Spleen (tissue), 11 donors: ENCODE measurements at regions not wholly inside any gene's neighbourhood (a gene's known extent, or its start where the extent isn't known, plus 50 kb on each side); places are given as distances from the start of the nearest gene placed in this dataset.

ENCODE experiments used
- DNase-seq: peaks from one replicate; pipeline ENCODE4 v3.0.0-alpha.2; 2020
- H3K27ac ChIP-seq, 8 donors: fragments of 200-600 bp; sonication (generic) in 7 of 8; 1 replicate in 4 of 8; 2 replicates in 4 of 8; pipeline versions ENCODE4 v1.5.0 to v1.8.0; 2016 to 2021; ENCODE audit warnings: inconsistent platforms in 4 of 8, mild to moderate bottlenecking in 4 of 8, moderate library complexity in 1 of 8
- H3K27me3 ChIP-seq, 7 donors: fragments of 200-600 bp; sonication (generic) in 6 of 7; replicated peaks in 1 of 7; 1 replicate in 4 of 7; 2 replicates in 3 of 7; pipeline versions ENCODE4 v1.5.0 to v1.8.0; 2016 to 2021; ENCODE audit warnings: inconsistent platforms in 3 of 7, mild to moderate bottlenecking in 1 of 7
- H3K36me3 ChIP-seq, 6 donors: fragments of 200-600 bp; sonication (generic) in 5 of 6; 1 replicate in 4 of 6; 2 replicates in 2 of 6; pipeline versions ENCODE4 v1.5.0 to v1.8.0; 2016 to 2021; ENCODE audit warnings: inconsistent platforms in 2 of 6
- H3K4me1 ChIP-seq, 6 donors: fragments of 200-600 bp; sonication (generic) in 5 of 6; 1 replicate in 3 of 6; 2 replicates in 3 of 6; pipeline versions ENCODE4 v1.5.0 to v1.8.0; 2016 to 2021; ENCODE audit warnings: inconsistent platforms in 3 of 6
- H3K4me3 ChIP-seq, 8 donors: fragments of 200-600 bp; sonication (generic) in 7 of 8; 1 replicate in 4 of 8; 2 replicates in 4 of 8; pipeline versions ENCODE4 v1.5.0 to v1.8.0; 2016 to 2021; ENCODE audit warnings: inconsistent platforms in 4 of 8, mild to moderate bottlenecking in 4 of 8, moderate library complexity in 2 of 8
- H3K9me3 ChIP-seq, 8 donors: fragments of 200-600 bp; sonication (generic) in 7 of 8; 1 replicate in 4 of 8; 2 replicates in 4 of 8; pipeline versions ENCODE4 v1.5.0 to v1.8.0; 2016 to 2021; ENCODE audit warnings: inconsistent platforms in 4 of 8
- POLR2A ChIP-seq, 3 donors: fragments of 450-650 bp; IDR thresholded peaks; one replicate each; pipeline ENCODE4 v1.5.1; 2017; ENCODE audit warnings: antibody characterized with exemption in 3 of 3, mild to moderate bottlenecking in 1 of 3
- POLR2AphosphoS5 ChIP-seq, 3 donors: sonication (generic); formaldehyde crosslinking; IDR thresholded peaks; one replicate each; pipeline ENCODE4 v1.5.1; 2017; ENCODE audit warnings: antibody characterized with exemption in 3 of 3
- WGBS, 5 donors: extraction: QIAGEN DNeasy Blood & Tissue Kit in 3 of 5; methylation state at CpG; one replicate each; pipeline versions ENCODE4 v1.1.5 to v1.1.7; 2013 to 2018; 5-methylcytosine and 5-hydroxymethylcytosine counted together
- intact Hi-C: fragments of 100-400 bp; cut with DNase I; formaldehyde crosslinking; loops from one replicate; pipeline ENCODE4 v1.15.0; 2023; ENCODE audit warnings: low total_unique reads
- TF ChIP-seq, protein P1 (sequence below), 11 experiments: fragments of 200-600 bp in 7 of 11; fragments of 450-650 bp in 4 of 11; sonication (generic) in 4 of 11; IDR thresholded peaks in 8 of 11; conservative IDR thresholded peaks in 3 of 11; 1 replicate in 7 of 11; 2 replicates in 4 of 11; pipeline versions ENCODE4 v1.4.0 to v1.8.0; 2016 to 2021; ENCODE audit warnings: antibody characterized with exemption in 11 of 11, inconsistent platforms in 4 of 11, mild to moderate bottlenecking in 1 of 11
- donor health status: healthy with polysubstance abuse.
- donor health status: DM: no; HTN: no; CAD: no; lungs with moderate emphysema.
- donor health status: DM: no; HTN: no; CAD: no.
- donor health status: Bipolar disorder and iron deficiency.
- donor health status: healthy.
- donor health status: DM: no; HTN: no; CAD: no.
- donor health status: DM: yes; HTN: yes; CAD: no.

DNA sequence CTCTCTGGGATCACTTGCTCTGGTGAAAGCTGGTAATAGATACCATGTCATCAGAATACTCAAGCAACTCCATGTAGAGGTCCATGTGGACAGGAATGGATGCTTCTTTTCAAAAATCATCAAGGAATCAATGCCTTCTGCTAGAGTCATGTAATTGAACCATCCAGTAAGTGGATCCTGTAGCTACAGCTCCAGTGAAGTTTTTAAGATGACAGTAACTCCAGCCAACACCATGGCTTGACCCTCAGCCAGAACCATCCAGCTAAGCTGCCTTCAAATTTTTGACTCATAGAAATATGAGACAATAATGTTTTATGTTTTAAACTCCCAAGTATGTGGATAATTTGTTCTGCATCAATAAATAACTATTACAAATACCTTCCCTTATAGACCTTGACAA, 923.7 kb downstream of the EPHA3 start:
- Histone ChIP-seq H3K4me1 (no peaks in the 10 kb centered on the region), H3K27ac (no peak overlapping the region), H3K4me3 (no peak overlapping the region), H3K9me3 (peaks cover 0 to 4% (median 0%) of the 10 kb centered on the region in 8 donors), H3K27me3 (no peaks in the 10 kb centered on the region), H3K36me3 (no peaks in the 10 kb centered on the region)
- TF ChIP-seq POLR2AphosphoS5 (IDR thresholded peaks at IDR 0.05) = no peak
- no peak for TF ChIP-seq POLR2A (IDR thresholded peaks at IDR 0.05)
- TF ChIP-seq, protein P1, sequence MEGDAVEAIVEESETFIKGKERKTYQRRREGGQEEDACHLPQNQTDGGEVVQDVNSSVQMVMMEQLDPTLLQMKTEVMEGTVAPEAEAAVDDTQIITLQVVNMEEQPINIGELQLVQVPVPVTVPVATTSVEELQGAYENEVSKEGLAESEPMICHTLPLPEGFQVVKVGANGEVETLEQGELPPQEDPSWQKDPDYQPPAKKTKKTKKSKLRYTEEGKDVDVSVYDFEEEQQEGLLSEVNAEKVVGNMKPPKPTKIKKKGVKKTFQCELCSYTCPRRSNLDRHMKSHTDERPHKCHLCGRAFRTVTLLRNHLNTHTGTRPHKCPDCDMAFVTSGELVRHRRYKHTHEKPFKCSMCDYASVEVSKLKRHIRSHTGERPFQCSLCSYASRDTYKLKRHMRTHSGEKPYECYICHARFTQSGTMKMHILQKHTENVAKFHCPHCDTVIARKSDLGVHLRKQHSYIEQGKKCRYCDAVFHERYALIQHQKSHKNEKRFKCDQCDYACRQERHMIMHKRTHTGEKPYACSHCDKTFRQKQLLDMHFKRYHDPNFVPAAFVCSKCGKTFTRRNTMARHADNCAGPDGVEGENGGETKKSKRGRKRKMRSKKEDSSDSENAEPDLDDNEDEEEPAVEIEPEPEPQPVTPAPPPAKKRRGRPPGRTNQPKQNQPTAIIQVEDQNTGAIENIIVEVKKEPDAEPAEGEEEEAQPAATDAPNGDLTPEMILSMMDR (IDR thresholded peaks at IDR 0.05 in 8 of 11, conservative IDR thresholded peaks at IDR 0.05 in 3 of 11) = no peak
- intact Hi-C loops = no loop called here
- no peak for DNase-seq

DNA sequence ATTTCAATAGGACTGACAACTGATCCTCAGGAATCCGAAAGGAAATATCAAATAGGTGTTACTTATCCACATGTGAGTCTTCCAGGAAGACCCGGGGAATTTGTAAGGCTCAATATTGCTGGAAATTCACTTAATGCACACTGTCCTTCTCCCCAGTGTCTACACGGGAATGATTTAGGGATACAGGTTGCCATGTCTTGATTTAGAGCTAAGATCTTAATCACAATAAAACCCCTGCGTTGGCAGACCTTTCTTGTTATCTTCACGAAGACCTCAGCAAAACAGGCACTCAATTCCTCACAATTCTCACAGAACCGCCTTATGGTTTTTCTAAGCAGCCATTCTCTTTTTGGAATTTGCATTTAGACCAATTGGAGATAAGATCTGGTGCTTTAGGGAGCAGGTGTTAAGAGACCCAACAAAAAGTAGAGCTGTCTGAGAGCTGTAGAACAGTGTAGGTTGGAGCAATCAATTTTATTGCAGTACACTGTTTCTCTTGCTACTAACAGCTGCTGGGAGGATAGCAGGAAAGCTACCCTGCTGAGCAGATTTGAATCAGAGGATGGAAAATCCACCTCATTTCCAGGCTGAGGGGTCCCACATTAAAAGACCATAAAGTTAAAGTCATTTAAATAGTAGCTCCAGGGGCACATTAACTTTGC, 925.7 kb downstream of the EPHA3 start:
- no peak overlapping the region for H3K4me3 ChIP-seq
- peaks cover 0 to 4% (median 0%) of the 10 kb centered on the region in 8 donors for H3K9me3 ChIP-seq
- intact Hi-C loops = no loop called here
- no peaks in the 10 kb centered on the region for H3K4me1 ChIP-seq
- DNase-seq = no peak
- H3K27me3 ChIP-seq = no peaks in the 10 kb centered on the region
- no peaks in the 10 kb centered on the region for H3K36me3 ChIP-seq
- 70 to 78% (median 72%) methylated on average over 6 of the region's 6 CpGs for WGBS, 5 donors
- TF ChIP-seq, protein P1 (IDR thresholded peaks at IDR 0.05 in 8 of 11, conservative IDR thresholded peaks at IDR 0.05 in 3 of 11) = no peak
- TF ChIP-seq POLR2A (IDR thresholded peaks at IDR 0.05) = no peak
- no peak for TF ChIP-seq POLR2AphosphoS5 (IDR thresholded peaks at IDR 0.05)
- H3K27ac ChIP-seq = no peak overlapping the region

DNA sequence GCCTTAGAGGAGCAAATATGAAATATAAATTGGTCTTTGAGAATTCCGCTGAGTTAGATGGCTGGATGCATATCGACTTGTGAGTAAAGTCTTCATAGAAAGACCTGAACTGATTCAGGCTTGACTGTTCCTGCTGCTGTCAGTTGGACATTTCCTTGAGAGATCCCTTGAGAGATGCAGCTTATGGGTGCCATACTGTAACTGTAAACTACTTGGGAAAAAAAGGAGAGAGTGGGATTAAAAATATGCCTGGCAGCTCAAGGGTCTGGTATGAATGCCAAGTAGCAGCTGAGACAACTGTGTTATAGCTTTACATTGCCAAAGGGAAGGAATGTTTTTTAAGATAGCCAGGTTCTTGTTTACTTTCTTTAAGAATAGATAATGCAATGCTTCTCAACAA, 926.6 kb downstream of the EPHA3 start:
- 84 to 96% (median 93%) methylated on average over 2 of the region's 2 CpGs for WGBS, 5 donors
- Histone ChIP-seq H3K27ac (no peak overlapping the region), H3K9me3 (peaks cover 0 to under 1% (median 0%) of the 10 kb centered on the region in 8 donors), H3K4me1 (no peaks in the 10 kb centered on the region), H3K36me3 (no peaks in the 10 kb centered on the region), H3K27me3 (no peaks in the 10 kb centered on the region), H3K4me3 (no peak overlapping the region)
- intact Hi-C loops = no loop called here
- no peak for DNase-seq
- TF ChIP-seq POLR2A (IDR thresholded peaks at IDR 0.05) (no peak), POLR2AphosphoS5 (IDR thresholded peaks at IDR 0.05) (no peak)
- TF ChIP-seq, protein P1 (IDR thresholded peaks at IDR 0.05 in 8 of 11, conservative IDR thresholded peaks at IDR 0.05 in 3 of 11) = no peak

DNA sequence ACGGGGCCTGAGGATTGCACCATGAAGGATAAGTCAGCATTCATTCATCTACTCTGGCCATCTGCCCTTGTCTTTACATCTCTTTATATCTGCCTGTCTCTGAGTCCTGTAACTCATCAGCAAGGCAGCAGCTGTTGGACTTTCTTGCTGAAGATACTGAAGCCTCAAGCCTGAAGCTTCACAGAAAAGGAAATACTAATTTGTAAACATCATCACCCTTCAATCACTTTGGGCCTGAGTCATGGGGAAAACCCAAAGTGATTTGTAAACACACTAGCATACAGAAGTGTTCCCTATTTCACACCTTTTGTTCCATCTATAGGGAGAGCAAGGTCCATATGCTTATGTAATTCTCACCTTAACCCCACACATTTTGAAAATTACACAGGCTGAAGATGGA, 928.2 kb downstream of the EPHA3 start:
- TF ChIP-seq POLR2A (IDR thresholded peaks at IDR 0.05) (no peak), POLR2AphosphoS5 (IDR thresholded peaks at IDR 0.05) (no peak)
- TF ChIP-seq, protein P1 (IDR thresholded peaks at IDR 0.05 in 8 of 11, conservative IDR thresholded peaks at IDR 0.05 in 3 of 11) = no peak
- H3K27me3 ChIP-seq = no peaks in the 10 kb centered on the region
- 35 to 82% (median 53%) methylated on average over 1 of the region's 1 CpG for WGBS, 5 donors
- no peak for DNase-seq
- H3K4me1 ChIP-seq = no peaks in the 10 kb centered on the region
- no peak overlapping the region for H3K27ac ChIP-seq
- H3K9me3 ChIP-seq = no peaks in the 10 kb centered on the region
- no peak overlapping the region for H3K4me3 ChIP-seq
- H3K36me3 ChIP-seq = no peaks in the 10 kb centered on the region
- intact Hi-C loops = no loop called here
